ENCODE measurements at regions not wholly inside any gene's neighbourhood (a gene's known extent, or its start where the extent isn't known, plus 50 kb on each side); places are given as distances from the start of the nearest gene placed in this dataset.

- no peaks in the 10 kb centered on the region for H3K4me1 ChIP-seq
- no peak for TF ChIP-seq CTCF (IDR thresholded peaks at IDR 0.05)
- no peak for TF ChIP-seq POLR2A (IDR thresholded peaks at IDR 0.05)
- TF ChIP-seq EP300 (IDR thresholded peaks at IDR 0.05): no peak
- TF ChIP-seq POLR2AphosphoS5 (IDR thresholded peaks at IDR 0.05): no peak
- 37 to 39% methylated on average over 3 of the region's 3 CpGs for WGBS, 2 donors
- H3K4me3 ChIP-seq: no peak overlapping the region
- intact Hi-C loops (cut with DNase I): no loop called here
- H3K36me3 ChIP-seq: no peaks in the 10 kb centered on the region
- DNase-seq: no peak
- H3K27ac ChIP-seq: no peak overlapping the region
- peaks cover 0 to 4% (median 0%) of the 10 kb centered on the region in 3 donors for H3K27me3 ChIP-seq
- no peaks in the 10 kb centered on the region for H3K9me3 ChIP-seq
Observed at GRCh38 chr5:75933489-75933888, 149.7 kb upstream of the SV2C start.

GRCh38 chr5:75931175-75931574 lies 152.0 kb upstream of the SV2C start:
- no peak for DNase-seq
- Histone ChIP-seq H3K36me3 (no peaks in the 10 kb centered on the region), H3K27me3 (peaks cover 0 to 4% (median 0%) of the 10 kb centered on the region in 3 donors), H3K4me3 (no peak overlapping the region), H3K4me1 (no peaks in the 10 kb centered on the region), H3K9me3 (no peaks in the 10 kb centered on the region), H3K27ac (no peak overlapping the region)
- intact Hi-C loops (cut with DNase I): no loop called here
- no peak for TF ChIP-seq POLR2AphosphoS5 (IDR thresholded peaks at IDR 0.05)
- no peak for TF ChIP-seq CTCF (IDR thresholded peaks at IDR 0.05)
- TF ChIP-seq EP300 (IDR thresholded peaks at IDR 0.05): no peak
- no peak for TF ChIP-seq POLR2A (IDR thresholded peaks at IDR 0.05)
- WGBS, 2 donors: 88% methylated on average over 2 of the region's 2 CpGs

- Histone ChIP-seq H3K4me3 (no peak overlapping the region), H3K27me3 (peaks cover 0 to 4% (median 0%) of the 10 kb centered on the region in 3 donors), H3K27ac (no peak overlapping the region), H3K36me3 (no peaks in the 10 kb centered on the region), H3K4me1 (no peaks in the 10 kb centered on the region), H3K9me3 (no peaks in the 10 kb centered on the region)
- intact Hi-C loops (cut with DNase I): no loop called here
- 79 to 80% methylated on average over 1 of the region's 1 CpG for WGBS, 2 donors
- no peak for DNase-seq
- TF ChIP-seq POLR2A (IDR thresholded peaks at IDR 0.05): no peak
Observed at GRCh38 chr5:75928992-75929391, 154.2 kb upstream of the SV2C start.

- intact Hi-C loops (cut with DNase I): no loop called here
- no peaks in the 10 kb centered on the region for H3K9me3 ChIP-seq
- H3K27me3 ChIP-seq: no peaks in the 10 kb centered on the region
- no peaks in the 10 kb centered on the region for H3K36me3 ChIP-seq
- no peak overlapping the region for H3K27ac ChIP-seq
- TF ChIP-seq POLR2A (IDR thresholded peaks at IDR 0.05): no peak
- TF ChIP-seq EP300 (IDR thresholded peaks at IDR 0.05): no peak
- no peak for TF ChIP-seq POLR2AphosphoS5 (IDR thresholded peaks at IDR 0.05)
- TF ChIP-seq CTCF (IDR thresholded peaks at IDR 0.05): no peak
- no peak overlapping the region for H3K4me3 ChIP-seq
- DNase-seq: no peak
- no peaks in the 10 kb centered on the region for H3K4me1 ChIP-seq
Observed at GRCh38 chr5:75922480-75922879, 160.7 kb upstream of the SV2C start.

- Histone ChIP-seq H3K27ac (no peak overlapping the region), H3K4me3 (no peak overlapping the region), H3K36me3 (no peaks in the 10 kb centered on the region), H3K4me1 (no peaks in the 10 kb centered on the region), H3K27me3 (peaks cover 0 to 4% (median 0%) of the 10 kb centered on the region in 3 donors), H3K9me3 (no peaks in the 10 kb centered on the region)
- WGBS, 2 donors: 91 to 93% methylated on average over 6 of the region's 6 CpGs
- DNase-seq: no peak
- TF ChIP-seq POLR2AphosphoS5 (IDR thresholded peaks at IDR 0.05) (no peak), CTCF (IDR thresholded peaks at IDR 0.05) (no peak), POLR2A (IDR thresholded peaks at IDR 0.05) (no peak), EP300 (IDR thresholded peaks at IDR 0.05) (no peak)
- intact Hi-C loops (cut with DNase I): no loop called here
Observed at GRCh38 chr5:75921011-75921410, 162.2 kb upstream of the SV2C start.
